Stomach (tissue), 4 donors: ENCODE measurements at regions not wholly inside any gene's neighbourhood (a gene's known extent, or its start where the extent isn't known, plus 50 kb on each side); places are given as distances from the start of the nearest gene placed in this dataset.

Source experiments
- CTCF ChIP-seq, 7 experiments: fragments of 450-650 bp in 4 of 7; fragments of 200-600 bp in 3 of 7; sonication (generic) in 3 of 7; IDR thresholded peaks; one replicate each; pipeline ENCODE4 v1.5.1; 2016 to 2019; ENCODE audit warnings: antibody characterized with exemption in 7 of 7, control low read depth in 2 of 7, mild to moderate bottlenecking in 1 of 7
- POLR2A ChIP-seq, 4 donors: fragments of 450-650 bp; IDR thresholded peaks; one replicate each; pipeline ENCODE4 v1.6.1; 2016; ENCODE audit warnings: antibody characterized with exemption in 4 of 4, control low read depth in 2 of 4, mild to moderate bottlenecking in 1 of 4, moderate library complexity in 1 of 4

- TF ChIP-seq CTCF (IDR thresholded peaks at IDR 0.05) (no peak), POLR2A (IDR thresholded peaks at IDR 0.05) (no peak)
Measured at GRCh38 chr11:130638624-130639023, 190.2 kb downstream of the ADAMTS15 start.
